Esophagus (tissue), 2 donors: ENCODE measurements at regions not wholly inside any gene's neighbourhood (a gene's known extent, or its start where the extent isn't known, plus 50 kb on each side); places are given as distances from the start of the nearest gene placed in this dataset.

Experiments
- H3K27ac ChIP-seq, 2 donors: one replicate each; pipeline ENCODE4 v1.5.1; 2013; ENCODE audit warnings: low read depth in 2 of 2, mild to moderate bottlenecking in 2 of 2, inconsistent platforms in 1 of 2, low read length in 1 of 2, moderate library complexity in 1 of 2
- H3K27me3 ChIP-seq, 2 donors: one replicate each; pipeline ENCODE4 v1.6.1; 2013; ENCODE audit warnings: low read length in 2 of 2, control low read depth in 1 of 2, mild to moderate bottlenecking in 1 of 2; ENCODE audit not compliant: insufficient read depth in 2 of 2, control insufficient read depth in 1 of 2
- H3K36me3 ChIP-seq, 2 donors: one replicate each; pipeline ENCODE4 v1.6.1; 2013; ENCODE audit warnings: low read length in 1 of 2; ENCODE audit not compliant: control insufficient read depth in 2 of 2, insufficient read depth in 2 of 2
- H3K4me1 ChIP-seq, 2 donors: one replicate each; pipeline ENCODE4 v1.6.1; 2013; ENCODE audit warnings: low read length in 1 of 2; ENCODE audit not compliant: control insufficient read depth in 2 of 2, insufficient read depth in 2 of 2
- H3K4me3 ChIP-seq, 2 donors: one replicate each; pipeline ENCODE4 v1.5.1; 2013; ENCODE audit warnings: low read length in 2 of 2, mild to moderate bottlenecking in 2 of 2, low read depth in 1 of 2, moderate library complexity in 1 of 2
- H3K9me3 ChIP-seq, 2 donors: one replicate each; pipeline ENCODE4 v1.6.1; 2013; ENCODE audit warnings: mild to moderate bottlenecking in 2 of 2, low read depth in 1 of 2, low read length in 1 of 2, moderate library complexity in 1 of 2; ENCODE audit not compliant: control insufficient read depth in 2 of 2, insufficient read depth in 1 of 2
- WGBS, 2 donors: extraction: QIAGEN DNeasy Blood & Tissue Kit; methylation state at CpG; one replicate each; pipeline ENCODE4 v1.1.7; 2013; 5-methylcytosine and 5-hydroxymethylcytosine counted together
- donor health status: healthy with polysubstance abuse.
- donor health status: Bipolar disorder and iron deficiency.

GRCh38 chr2:157043786-157044185 lies 213.7 kb upstream of the GALNT5 start:
- Histone ChIP-seq H3K4me1 (no peaks in the 10 kb centered on the region), H3K27me3 (no peaks in the 10 kb centered on the region), H3K4me3 (no peak overlapping the region), H3K27ac (no peak overlapping the region), H3K36me3 (no peaks in the 10 kb centered on the region), H3K9me3 (no peaks in the 10 kb centered on the region)
- WGBS, 2 donors, result 92 to 95% methylated on average over 1 of the region's 1 CpG

- Histone ChIP-seq H3K27ac (no peak overlapping the region), H3K4me1 (no peaks in the 10 kb centered on the region), H3K4me3 (no peak overlapping the region), H3K27me3 (no peaks in the 10 kb centered on the region), H3K9me3 (no peaks in the 10 kb centered on the region), H3K36me3 (no peaks in the 10 kb centered on the region)
- WGBS, 2 donors, result 92 to 98% methylated on average over 1 of the region's 1 CpG
Measured at GRCh38 chr2:157046396-157046795, 211.1 kb upstream of the GALNT5 start.

- WGBS, 2 donors, result 60 to 67% methylated on average over 5 of the region's 5 CpGs
- Histone ChIP-seq H3K36me3 (no peaks in the 10 kb centered on the region), H3K9me3 (no peaks in the 10 kb centered on the region), H3K27me3 (no peaks in the 10 kb centered on the region), H3K27ac (no peak overlapping the region), H3K4me3 (no peak overlapping the region), H3K4me1 (no peaks in the 10 kb centered on the region)
Measured at GRCh38 chr2:157052685-157053224, 204.8 kb upstream of the GALNT5 start.

- no peak overlapping the region for H3K4me3 ChIP-seq
- no peaks in the 10 kb centered on the region for H3K4me1 ChIP-seq
- H3K9me3 ChIP-seq, result no peaks in the 10 kb centered on the region
- no peaks in the 10 kb centered on the region for H3K36me3 ChIP-seq
- WGBS, 2 donors, result 88 to 90% methylated on average over 1 of the region's 1 CpG
- H3K27me3 ChIP-seq, result no peaks in the 10 kb centered on the region
- no peak overlapping the region for H3K27ac ChIP-seq
Measured at GRCh38 chr2:157053876-157054275, 203.6 kb upstream of the GALNT5 start.

GRCh38 chr2:157055660-157056199 lies 201.8 kb upstream of the GALNT5 start:
- Histone ChIP-seq H3K27me3 (no peaks in the 10 kb centered on the region), H3K4me1 (no peaks in the 10 kb centered on the region), H3K9me3 (no peaks in the 10 kb centered on the region), H3K36me3 (no peaks in the 10 kb centered on the region), H3K27ac (no peak overlapping the region), H3K4me3 (no peak overlapping the region)
- 8 to 12% methylated on average over 2 of the region's 2 CpGs for WGBS, 2 donors

- Histone ChIP-seq H3K36me3 (no peaks in the 10 kb centered on the region), H3K9me3 (no peaks in the 10 kb centered on the region), H3K4me3 (no peak overlapping the region), H3K27ac (no peak overlapping the region), H3K4me1 (no peaks in the 10 kb centered on the region), H3K27me3 (no peaks in the 10 kb centered on the region)
- WGBS, 2 donors, result 6 to 9% methylated on average over 1 of the region's 1 CpG
Measured at GRCh38 chr2:157056200-157056676, 201.3 kb upstream of the GALNT5 start.

- no peaks in the 10 kb centered on the region for H3K36me3 ChIP-seq
- no peaks in the 10 kb centered on the region for H3K9me3 ChIP-seq
- no peak overlapping the region for H3K27ac ChIP-seq
- H3K4me1 ChIP-seq, result no peaks in the 10 kb centered on the region
- no peak overlapping the region for H3K4me3 ChIP-seq
- no peaks in the 10 kb centered on the region for H3K27me3 ChIP-seq
- 87 to 89% methylated on average over 2 of the region's 2 CpGs for whole genome bisulfite sequencing, 2 donors
Measured at GRCh38 chr2:157058161-157058560, 199.3 kb upstream of the GALNT5 start.

GRCh38 chr2:157059036-157059435 lies 198.5 kb upstream of the GALNT5 start:
- H3K4me3 ChIP-seq, result no peak overlapping the region
- no peak overlapping the region for H3K27ac ChIP-seq
- WGBS, 2 donors, result 85 to 92% methylated on average over 2 of the region's 2 CpGs
- no peaks in the 10 kb centered on the region for H3K4me1 ChIP-seq
- H3K36me3 ChIP-seq, result no peaks in the 10 kb centered on the region
- H3K27me3 ChIP-seq, result no peaks in the 10 kb centered on the region
- H3K9me3 ChIP-seq, result no peaks in the 10 kb centered on the region

GRCh38 chr2:157061799-157062198 lies 195.7 kb upstream of the GALNT5 start:
- Histone ChIP-seq H3K27ac (no peak overlapping the region), H3K4me3 (no peak overlapping the region), H3K9me3 (no peaks in the 10 kb centered on the region), H3K4me1 (no peaks in the 10 kb centered on the region), H3K27me3 (no peaks in the 10 kb centered on the region), H3K36me3 (no peaks in the 10 kb centered on the region)
- WGBS, 2 donors, result 57 to 73% methylated on average over 2 of the region's 2 CpGs

GRCh38 chr2:157067562-157067961 lies 189.9 kb upstream of the GALNT5 start:
- Histone ChIP-seq H3K9me3 (no peaks in the 10 kb centered on the region), H3K4me3 (no peak overlapping the region), H3K36me3 (no peaks in the 10 kb centered on the region), H3K27me3 (no peaks in the 10 kb centered on the region), H3K4me1 (no peaks in the 10 kb centered on the region), H3K27ac (no peak overlapping the region)
- whole genome bisulfite sequencing, 2 donors, result 36 to 62% methylated on average over 2 of the region's 2 CpGs
